Cerebellar nuclear complex (tissue), 1 donor: ENCODE measurements at regions not wholly inside any gene's neighbourhood (a gene's known extent, or its start where the extent isn't known, plus 50 kb on each side); places are given as distances from the start of the nearest gene placed in this dataset.

Experiments
- DNase-seq, 2 experiments: peaks; one replicate each; lab custom pipeline; 2025; lab: John Stamatoyannopoulos, UW

- DNase-seq: no peak
Observed at GRCh38 chr15:25955628-25956027, 92.5 kb upstream of the ATP10A start.

- no peak for DNase-seq
Observed at GRCh38 chr15:25954398-25954797, 91.3 kb upstream of the ATP10A start.

- DNase-seq: no peak
Observed at GRCh38 chr15:25950014-25950413, 86.9 kb upstream of the ATP10A start.

GRCh38 chr15:25947323-25948314, 84.5 kb upstream of the ATP10A start:
- no peak for DNase-seq

- DNase-seq: no peak
Observed at GRCh38 chr15:25946241-25946805, 83.2 kb upstream of the ATP10A start.

GRCh38 chr15:25944386-25944785, 81.3 kb upstream of the ATP10A start:
- DNase-seq: no peak

- no peak for DNase-seq
Observed at GRCh38 chr15:25943831-25944230, 80.7 kb upstream of the ATP10A start.

- DNase-seq: no peak
Observed at GRCh38 chr15:25939122-25939521, 76.0 kb upstream of the ATP10A start.

GRCh38 chr15:25937796-25938195, 74.7 kb upstream of the ATP10A start:
- DNase-seq: no peak

- no peak for DNase-seq
Observed at GRCh38 chr15:25936004-25936403, 72.9 kb upstream of the ATP10A start.

- DNase-seq: no peak
Observed at GRCh38 chr15:25933456-25934158, 70.5 kb upstream of the ATP10A start.

- no peak for DNase-seq
Observed at GRCh38 chr15:25932696-25933095, 69.6 kb upstream of the ATP10A start.

GRCh38 chr15:25931851-25932250, 68.7 kb upstream of the ATP10A start:
- DNase-seq: no peak

- no peak for DNase-seq
Observed at GRCh38 chr15:25930931-25931330, 67.8 kb upstream of the ATP10A start.
